HFF-Myc (cell line): ENCODE measurements at regions not wholly inside any gene's neighbourhood (a gene's known extent, or its start where the extent isn't known, plus 50 kb on each side); places are given as distances from the start of the nearest gene placed in this dataset.

Experiments
- DNase-seq: peaks from one replicate; pipeline ENCODE4 v3.0.0-alpha.2; 2011; ENCODE audit warnings: low read depth; ENCODE audit errors: extremely low read depth
- H3K4me3 ChIP-seq: replicated peaks from 2 replicates; pipeline ENCODE4 v1.5.1; 2011; ENCODE audit warnings: low read depth, mild to moderate bottlenecking, control low read depth, low read length
- TF ChIP-seq, protein P1 (sequence below): IDR thresholded peaks from 2 replicates; pipeline ENCODE4 v1.5.1; 2012; ENCODE audit warnings: mild to moderate bottlenecking, low read depth, low read length, control low read depth; ENCODE audit errors: missing control alignments

- TF ChIP-seq, protein P1, sequence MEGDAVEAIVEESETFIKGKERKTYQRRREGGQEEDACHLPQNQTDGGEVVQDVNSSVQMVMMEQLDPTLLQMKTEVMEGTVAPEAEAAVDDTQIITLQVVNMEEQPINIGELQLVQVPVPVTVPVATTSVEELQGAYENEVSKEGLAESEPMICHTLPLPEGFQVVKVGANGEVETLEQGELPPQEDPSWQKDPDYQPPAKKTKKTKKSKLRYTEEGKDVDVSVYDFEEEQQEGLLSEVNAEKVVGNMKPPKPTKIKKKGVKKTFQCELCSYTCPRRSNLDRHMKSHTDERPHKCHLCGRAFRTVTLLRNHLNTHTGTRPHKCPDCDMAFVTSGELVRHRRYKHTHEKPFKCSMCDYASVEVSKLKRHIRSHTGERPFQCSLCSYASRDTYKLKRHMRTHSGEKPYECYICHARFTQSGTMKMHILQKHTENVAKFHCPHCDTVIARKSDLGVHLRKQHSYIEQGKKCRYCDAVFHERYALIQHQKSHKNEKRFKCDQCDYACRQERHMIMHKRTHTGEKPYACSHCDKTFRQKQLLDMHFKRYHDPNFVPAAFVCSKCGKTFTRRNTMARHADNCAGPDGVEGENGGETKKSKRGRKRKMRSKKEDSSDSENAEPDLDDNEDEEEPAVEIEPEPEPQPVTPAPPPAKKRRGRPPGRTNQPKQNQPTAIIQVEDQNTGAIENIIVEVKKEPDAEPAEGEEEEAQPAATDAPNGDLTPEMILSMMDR, result no peak
- no peak for DNase-seq
- H3K4me3 ChIP-seq, result no peak overlapping the region
These were observed 610.2 kb downstream of the NR4A2 start for GRCh38 chr2:155722290-155722689.

DNA sequence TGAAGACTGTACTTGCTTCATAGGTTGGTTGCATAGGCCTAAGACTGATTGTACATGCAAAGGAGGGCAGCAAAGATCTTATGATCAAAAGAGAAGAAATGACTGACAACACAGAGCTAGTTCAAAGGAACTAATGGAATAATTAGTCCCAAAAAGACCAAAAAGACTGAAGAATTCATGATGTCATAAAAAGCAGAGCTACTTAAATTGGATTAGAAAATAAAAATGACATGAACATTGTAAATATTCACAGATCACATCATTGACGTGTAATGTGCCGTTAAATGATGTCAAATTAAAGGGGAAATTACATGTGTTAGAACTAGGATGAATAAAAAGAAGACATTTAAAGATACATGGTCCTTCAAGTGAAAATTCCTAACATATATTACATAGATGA lies 616.8 kb downstream of the NR4A2 start:
- DNase-seq, result no peak
- no peak overlapping the region for H3K4me3 ChIP-seq
- TF ChIP-seq, protein P1, result no peak

- no peak overlapping the region for H3K4me3 ChIP-seq
- DNase-seq, result no peak
- TF ChIP-seq, protein P1, result no peak
These were observed 617.5 kb downstream of the NR4A2 start for GRCh38 chr2:155714983-155715382.

GRCh38 chr2:155708071-155708470 lies 624.5 kb downstream of the NR4A2 start:
- TF ChIP-seq, protein P1, result no peak
- DNase-seq, result no peak
- no peak overlapping the region for H3K4me3 ChIP-seq

GRCh38 chr2:155703917-155704316 lies 628.6 kb downstream of the NR4A2 start:
- no peak overlapping the region for H3K4me3 ChIP-seq
- no peak for DNase-seq
- TF ChIP-seq, protein P1, result no peak

DNA sequence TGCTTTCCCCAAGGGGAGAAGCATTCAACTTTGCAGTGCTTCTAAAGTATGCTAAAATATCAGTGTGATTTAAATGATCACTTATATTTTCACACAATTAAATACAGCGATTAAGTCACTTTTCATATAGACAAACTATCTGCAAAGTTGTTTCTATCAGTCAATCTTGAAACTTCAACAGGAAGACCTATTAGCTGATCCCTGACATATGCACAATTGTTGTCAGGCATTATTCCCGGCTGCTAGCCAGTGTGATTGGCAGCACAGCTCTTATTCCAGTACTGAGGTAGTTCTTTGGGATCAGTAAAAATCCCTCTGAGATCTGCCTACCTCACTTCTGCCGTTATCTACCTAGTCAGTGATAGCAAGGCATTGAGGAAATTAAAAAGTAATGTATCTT lies 629.5 kb downstream of the NR4A2 start:
- TF ChIP-seq, protein P1, result no peak
- DNase-seq, result no peak
- no peak overlapping the region for H3K4me3 ChIP-seq

DNA sequence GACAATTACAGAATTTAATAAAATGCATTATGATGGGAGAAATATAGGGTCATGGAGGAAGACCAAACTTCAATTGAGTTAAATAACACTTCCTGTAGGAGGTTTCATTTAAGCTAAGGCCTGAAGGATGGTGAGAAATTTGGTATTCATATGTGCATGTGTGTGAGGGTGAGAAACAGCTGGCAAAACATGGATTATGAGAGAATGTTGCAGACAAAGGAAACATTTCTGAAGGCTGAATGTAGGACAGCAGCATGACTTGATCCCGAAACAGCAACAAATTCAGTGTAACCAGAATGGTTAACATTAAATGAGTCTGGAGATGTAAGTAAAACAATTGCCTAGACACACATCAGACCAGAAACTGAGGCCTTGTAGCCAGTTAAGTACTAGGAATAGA lies 630.8 kb downstream of the NR4A2 start:
- H3K4me3 ChIP-seq, result no peak overlapping the region
- no peak for DNase-seq
- TF ChIP-seq, protein P1, result no peak
